ENCODE measurements at regions not wholly inside any gene's neighbourhood (a gene's known extent, or its start where the extent isn't known, plus 50 kb on each side); places are given as distances from the start of the nearest gene placed in this dataset.

DNA sequence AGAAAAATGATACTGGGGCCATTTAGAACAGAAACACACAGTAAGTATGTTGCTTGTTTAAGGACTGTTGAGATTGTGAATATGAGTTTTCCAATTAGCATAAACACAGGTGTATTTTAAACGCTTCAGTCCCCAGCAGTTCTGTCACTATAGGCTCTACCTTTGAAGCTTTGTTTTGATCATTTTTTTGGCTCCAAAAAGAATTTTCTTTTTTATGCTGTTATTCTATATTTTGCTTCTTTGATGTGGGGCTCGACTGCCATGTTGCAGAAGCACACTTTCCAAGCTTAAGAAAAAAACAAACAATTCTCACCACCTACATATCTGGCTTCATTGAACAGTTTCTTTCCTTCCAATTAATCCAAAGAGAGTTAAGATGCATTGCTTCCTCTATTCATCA lies 131.0 kb upstream of the DMAC1 start:
- no peak for TF ChIP-seq GATA3 (IDR thresholded peaks at IDR 0.05; ENCODE audit: low read depth, low read length)
- no peak for TF ChIP-seq GATA2 (IDR thresholded peaks at IDR 0.05; ENCODE audit: low read depth, low read length)

All from SH-SY5Y (cell line).